Left ventricle myocardium inferior (tissue), 1 donor: ENCODE measurements at regions not wholly inside any gene's neighbourhood (a gene's known extent, or its start where the extent isn't known, plus 50 kb on each side); places are given as distances from the start of the nearest gene placed in this dataset.

Experiments used
- DNase-seq: peaks from one replicate; pipeline ENCODE4 v3.0.0-alpha.2; 2020
- H3K27ac ChIP-seq: fragments of 200-600 bp; replicated peaks from 2 replicates; pipeline ENCODE4 v1.8.0; 2021
- H3K27me3 ChIP-seq: fragments of 200-600 bp; 2 replicates; pipeline ENCODE4 v1.8.0; 2021; ENCODE audit warnings: low read depth
- H3K36me3 ChIP-seq: fragments of 200-600 bp; 2 replicates; pipeline ENCODE4 v1.8.0; 2021
- H3K4me1 ChIP-seq: fragments of 200-600 bp; 2 replicates; pipeline ENCODE4 v1.8.0; 2021
- H3K4me3 ChIP-seq: fragments of 200-600 bp; 2 replicates; pipeline ENCODE4 v1.8.0; 2021; ENCODE audit warnings: mild to moderate bottlenecking, moderate library complexity
- H3K9me3 ChIP-seq: fragments of 200-600 bp; replicated peaks from 2 replicates; pipeline ENCODE4 v1.8.0; 2021
- CTCF ChIP-seq: fragments of 200-600 bp; IDR thresholded peaks from 2 replicates; pipeline ENCODE4 v1.8.0; 2021; ENCODE audit warnings: antibody characterized with exemption, mild to moderate bottlenecking, borderline replicate concordance
- intact Hi-C: fragments of 100-400 bp; cut with micrococcal nuclease; formaldehyde crosslinking; loops from one replicate; pipeline ENCODE4 v1.11.0; 2022
- donor health status: DM: no; HTN: yes; CAD: no; lungs with severe emphysema.

GRCh38 chr11:106286881-106287504, 209.5 kb downstream of the AASDHPPT start:
- Histone ChIP-seq H3K4me3 (no peak overlapping the region), H3K27ac (no peak overlapping the region), H3K36me3 (no peaks in the 10 kb centered on the region), H3K9me3 (no peaks in the 10 kb centered on the region), H3K4me1 (no peaks in the 10 kb centered on the region), H3K27me3 (no peaks in the 10 kb centered on the region)
- intact Hi-C loops: no loop called here
- TF ChIP-seq CTCF: no peak
- no peak for DNase-seq

GRCh38 chr11:106288057-106288456, 210.6 kb downstream of the AASDHPPT start:
- H3K4me3 ChIP-seq: no peak overlapping the region
- DNase-seq: no peak
- no peaks in the 10 kb centered on the region for H3K27me3 ChIP-seq
- TF ChIP-seq CTCF: no peak
- no peak overlapping the region for H3K27ac ChIP-seq
- intact Hi-C loops: no loop called here
- H3K9me3 ChIP-seq: no peaks in the 10 kb centered on the region
- H3K36me3 ChIP-seq: no peaks in the 10 kb centered on the region
- H3K4me1 ChIP-seq: no peaks in the 10 kb centered on the region

- H3K4me3 ChIP-seq: no peak overlapping the region
- H3K27ac ChIP-seq: no peak overlapping the region
- no peak for TF ChIP-seq CTCF
- no peaks in the 10 kb centered on the region for H3K9me3 ChIP-seq
- no peaks in the 10 kb centered on the region for H3K4me1 ChIP-seq
- no peaks in the 10 kb centered on the region for H3K27me3 ChIP-seq
- intact Hi-C loops: no loop called here
- no peak for DNase-seq
- H3K36me3 ChIP-seq: no peaks in the 10 kb centered on the region
Observed at GRCh38 chr11:106288822-106289387, 211.4 kb downstream of the AASDHPPT start.

GRCh38 chr11:106292526-106292925, 215.1 kb downstream of the AASDHPPT start:
- Histone ChIP-seq H3K4me1 (no peaks in the 10 kb centered on the region), H3K36me3 (no peaks in the 10 kb centered on the region), H3K4me3 (no peak overlapping the region), H3K27me3 (no peaks in the 10 kb centered on the region), H3K9me3 (no peaks in the 10 kb centered on the region), H3K27ac (no peak overlapping the region)
- DNase-seq: no peak
- intact Hi-C loops: no loop called here
- TF ChIP-seq CTCF: no peak

- Histone ChIP-seq H3K9me3 (peaks cover 14% of the 10 kb centered on the region), H3K27me3 (no peaks in the 10 kb centered on the region), H3K4me1 (no peaks in the 10 kb centered on the region), H3K4me3 (no peak overlapping the region), H3K27ac (no peak overlapping the region), H3K36me3 (no peaks in the 10 kb centered on the region)
- no peak for TF ChIP-seq CTCF
- intact Hi-C loops: no loop called here
- no peak for DNase-seq
Observed at GRCh38 chr11:106295974-106296373, 218.5 kb downstream of the AASDHPPT start.
